Coronary artery (tissue), 2 donors: ENCODE measurements at regions not wholly inside any gene's neighbourhood (a gene's known extent, or its start where the extent isn't known, plus 50 kb on each side); places are given as distances from the start of the nearest gene placed in this dataset.

Experiments used
- DNase-seq: peaks from one replicate; pipeline ENCODE4 v3.0.0-alpha.2; 2017; ENCODE audit warnings: low spot score
- H3K27ac ChIP-seq, 2 donors: fragments of 200-600 bp; sonication (generic); one replicate each; pipeline ENCODE4 v1.5.1; 2016 to 2019
- H3K4me3 ChIP-seq: fragments of 200-600 bp; sonication (generic); 2 replicates; pipeline ENCODE4 v1.5.1; 2016; ENCODE audit warnings: mild to moderate bottlenecking, moderate library complexity
- CTCF ChIP-seq: fragments of 200-600 bp; sonication (generic); IDR thresholded peaks from one replicate; pipeline ENCODE4 v1.5.1; 2019; ENCODE audit warnings: antibody characterized with exemption

- H3K27ac ChIP-seq = no peak overlapping the region
- H3K4me3 ChIP-seq = no peak overlapping the region
- TF ChIP-seq CTCF = no peak
- DNase-seq = no peak
These were observed 209.8 kb upstream of the GYPC start for GRCh38 chr2:126446106-126446695.

- Histone ChIP-seq H3K4me3 (no peak overlapping the region), H3K27ac (no peak overlapping the region)
- no peak for DNase-seq
- no peak for TF ChIP-seq CTCF
These were observed 207.3 kb upstream of the GYPC start for GRCh38 chr2:126448611-126449010.

GRCh38 chr2:126449677-126450076, 206.3 kb upstream of the GYPC start:
- TF ChIP-seq CTCF = no peak
- DNase-seq = no peak
- Histone ChIP-seq H3K4me3 (no peak overlapping the region), H3K27ac (no peak overlapping the region)

GRCh38 chr2:126463892-126464674, 191.9 kb upstream of the GYPC start:
- no peak overlapping the region for H3K27ac ChIP-seq
- TF ChIP-seq CTCF = no peak
- DNase-seq = no peak
- H3K4me3 ChIP-seq = no peak overlapping the region

- DNase-seq = no peak
- TF ChIP-seq CTCF = no peak
- no peak overlapping the region for H3K4me3 ChIP-seq
- no peak overlapping the region for H3K27ac ChIP-seq
These were observed 188.4 kb upstream of the GYPC start for GRCh38 chr2:126467367-126468054.

- Histone ChIP-seq H3K27ac (no peak overlapping the region), H3K4me3 (no peak overlapping the region)
- no peak for DNase-seq
- TF ChIP-seq CTCF = no peak
These were observed 180.9 kb upstream of the GYPC start for GRCh38 chr2:126475031-126475430.
